GM19395 (cell line): ENCODE measurements at regions not wholly inside any gene's neighbourhood (a gene's known extent, or its start where the extent isn't known, plus 50 kb on each side); places are given as distances from the start of the nearest gene placed in this dataset.

ENCODE experiments used
- ATAC-seq: cut with Tn5 transposase; IDR thresholded peaks from one replicate; pipeline ENCODE4 v1.9.1; 2021; ENCODE audit warnings: mild to moderate bottlenecking, moderate library complexity; ENCODE audit not compliant: unreplicated experiment

DNA sequence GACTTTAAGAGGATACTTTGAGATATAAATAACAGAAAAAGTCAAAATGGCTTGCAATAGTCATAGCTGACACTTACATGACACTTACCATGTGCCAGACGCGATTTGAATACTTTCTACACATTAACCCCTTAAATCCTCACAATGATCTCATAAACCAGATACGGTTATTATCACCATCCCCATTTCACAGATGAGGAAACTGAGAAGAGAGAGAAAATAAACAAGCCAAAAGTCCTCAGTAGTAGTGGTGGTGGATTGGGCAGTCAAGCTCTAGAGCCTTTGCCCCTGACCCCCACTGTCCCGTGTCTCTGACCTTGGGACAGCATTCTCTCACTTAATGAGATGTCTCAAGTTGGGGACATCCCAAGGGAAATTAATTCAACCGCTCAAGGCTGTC is 105.2 kb upstream of the TAF1B start:
- ATAC-seq, result no peak

DNA sequence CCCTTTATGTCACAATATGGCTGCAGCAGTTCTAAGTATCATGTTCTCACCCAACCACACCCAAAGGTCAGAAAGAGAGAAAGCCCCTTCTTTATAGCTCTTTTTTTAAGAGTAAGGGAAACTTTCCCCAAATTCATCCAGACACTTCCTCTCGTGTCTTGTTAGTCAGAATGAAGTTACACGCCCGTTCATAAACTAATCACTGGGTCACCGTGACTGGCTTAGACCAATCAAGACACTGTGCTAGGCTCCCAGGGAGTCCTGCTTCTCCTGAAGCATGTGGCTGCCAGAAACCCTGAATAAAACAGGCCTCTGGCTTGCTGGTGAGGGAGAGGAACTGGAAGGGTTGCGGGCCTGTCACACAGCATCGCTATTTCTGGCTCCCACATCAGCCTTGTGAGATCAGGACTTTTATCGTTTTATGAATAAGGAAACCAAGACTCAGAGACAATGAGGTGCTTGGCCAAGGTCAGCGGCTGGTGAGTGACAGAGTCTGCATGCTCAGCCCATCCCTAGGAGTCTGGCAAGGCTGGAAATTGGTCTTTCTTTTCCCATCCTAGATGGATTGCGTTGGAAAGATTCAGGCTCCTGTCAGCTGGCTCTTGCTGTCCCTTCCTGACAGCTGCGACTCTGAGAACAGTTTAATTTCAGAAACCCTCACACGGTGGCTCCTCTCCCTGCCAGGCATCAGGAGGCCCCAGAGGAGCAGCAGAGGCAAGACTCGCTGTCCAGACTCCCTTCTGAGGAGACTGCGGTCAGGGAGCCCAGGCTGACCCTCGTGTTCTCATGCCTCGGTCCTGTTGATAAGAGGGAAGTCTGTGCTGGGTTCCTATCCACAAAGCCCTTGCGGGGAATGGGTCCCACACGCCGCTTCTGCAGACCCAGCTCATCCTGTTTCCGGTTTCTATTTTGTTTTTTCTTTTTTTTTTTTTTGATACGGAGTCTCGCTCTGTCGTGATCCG is 104.5 kb upstream of the TAF1B start:
- no peak for ATAC-seq

DNA sequence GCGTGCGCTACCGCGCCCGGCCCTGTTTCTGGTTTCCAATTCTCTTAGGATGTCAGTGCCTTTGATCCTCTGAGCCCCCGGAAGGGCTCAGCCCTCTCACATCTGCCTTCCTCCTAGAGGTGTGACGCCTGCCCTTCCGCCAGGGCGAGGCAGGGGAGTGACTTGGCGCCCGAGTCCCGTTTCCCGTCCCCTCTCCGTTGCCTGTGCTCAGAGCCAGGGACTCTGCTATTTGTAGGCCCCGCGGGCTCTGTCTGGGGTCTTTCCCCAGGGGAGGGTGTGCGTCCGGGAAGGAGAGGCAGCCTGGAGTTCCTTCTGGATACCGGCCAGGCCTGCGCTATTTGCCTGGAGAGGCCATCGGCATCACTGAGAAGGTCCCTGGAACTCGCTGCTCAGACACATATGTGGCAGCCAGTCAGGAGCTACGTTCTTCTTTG is 103.7 kb upstream of the TAF1B start:
- ATAC-seq, result no peak

DNA sequence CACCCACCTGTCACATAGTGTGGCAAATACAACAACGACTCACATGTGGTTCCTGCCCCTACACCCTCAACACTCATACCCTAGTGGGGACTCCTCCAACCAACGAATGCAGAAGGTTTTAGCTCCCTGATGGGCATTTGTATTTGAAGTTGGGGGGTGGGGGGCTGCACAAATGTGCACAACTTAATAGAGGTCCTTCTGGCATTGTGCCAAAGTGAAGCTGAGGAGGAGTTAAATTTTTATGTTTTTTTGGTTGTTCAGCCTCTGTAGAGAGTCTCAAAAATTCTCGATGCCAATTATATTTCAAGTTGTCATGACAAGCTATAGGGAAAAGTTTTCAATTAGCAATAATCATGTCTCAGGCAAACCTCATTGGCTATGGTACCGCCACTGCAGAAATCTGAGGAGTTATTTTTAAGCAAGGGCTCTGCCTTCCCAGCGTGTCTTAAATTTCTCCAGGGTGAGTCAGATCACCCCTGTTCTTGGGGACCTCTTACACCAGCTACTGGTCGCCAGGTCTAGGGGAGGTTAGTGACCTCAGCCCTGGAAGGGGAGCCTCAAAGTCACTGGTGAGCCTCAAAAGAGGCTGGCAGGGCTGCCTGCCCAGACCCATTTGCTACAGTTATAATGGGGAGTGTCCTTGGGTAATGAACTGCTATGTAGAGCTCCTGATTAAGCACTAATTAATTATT is 102.7 kb upstream of the TAF1B start:
- no peak for ATAC-seq

DNA sequence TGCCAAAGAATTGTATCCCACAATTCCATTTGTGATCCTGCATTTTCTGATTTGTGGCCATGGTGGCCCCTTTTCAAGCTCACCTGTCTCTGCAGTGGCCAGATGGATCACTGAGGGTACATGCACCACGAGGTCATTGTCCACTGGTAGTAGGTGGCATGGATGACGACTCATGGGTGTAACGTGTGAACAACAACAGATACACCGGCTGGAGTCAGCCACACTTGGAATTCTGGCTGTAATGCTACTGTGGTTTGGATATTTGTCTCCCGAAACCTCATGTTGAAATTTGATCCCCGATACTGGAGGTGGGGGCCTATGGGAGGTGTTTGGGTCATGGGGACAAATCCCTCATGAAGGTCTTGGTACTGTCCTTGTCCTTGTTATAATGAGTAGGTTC is 102.2 kb upstream of the TAF1B start:
- ATAC-seq, result no peak

DNA sequence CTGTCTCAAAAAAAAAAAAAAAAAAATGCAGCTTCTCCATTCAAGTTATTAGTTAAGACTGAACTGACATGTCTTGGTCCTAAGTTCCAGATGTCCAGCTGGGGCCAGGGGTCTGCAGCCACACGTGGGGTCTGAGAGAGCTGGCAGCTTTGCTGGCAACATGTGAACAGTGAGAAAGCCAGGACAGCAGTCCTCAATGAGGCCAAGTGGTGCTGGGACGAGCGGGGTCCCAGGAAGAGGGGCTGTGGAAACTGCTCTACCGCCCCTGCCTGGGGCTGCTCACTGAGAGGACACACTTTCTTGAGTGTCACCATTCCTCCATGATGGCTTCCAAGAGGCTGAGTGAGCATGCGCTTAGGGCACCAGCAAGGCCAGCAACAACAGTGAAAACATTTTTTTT is 100.7 kb upstream of the TAF1B start:
- no peak for ATAC-seq

DNA sequence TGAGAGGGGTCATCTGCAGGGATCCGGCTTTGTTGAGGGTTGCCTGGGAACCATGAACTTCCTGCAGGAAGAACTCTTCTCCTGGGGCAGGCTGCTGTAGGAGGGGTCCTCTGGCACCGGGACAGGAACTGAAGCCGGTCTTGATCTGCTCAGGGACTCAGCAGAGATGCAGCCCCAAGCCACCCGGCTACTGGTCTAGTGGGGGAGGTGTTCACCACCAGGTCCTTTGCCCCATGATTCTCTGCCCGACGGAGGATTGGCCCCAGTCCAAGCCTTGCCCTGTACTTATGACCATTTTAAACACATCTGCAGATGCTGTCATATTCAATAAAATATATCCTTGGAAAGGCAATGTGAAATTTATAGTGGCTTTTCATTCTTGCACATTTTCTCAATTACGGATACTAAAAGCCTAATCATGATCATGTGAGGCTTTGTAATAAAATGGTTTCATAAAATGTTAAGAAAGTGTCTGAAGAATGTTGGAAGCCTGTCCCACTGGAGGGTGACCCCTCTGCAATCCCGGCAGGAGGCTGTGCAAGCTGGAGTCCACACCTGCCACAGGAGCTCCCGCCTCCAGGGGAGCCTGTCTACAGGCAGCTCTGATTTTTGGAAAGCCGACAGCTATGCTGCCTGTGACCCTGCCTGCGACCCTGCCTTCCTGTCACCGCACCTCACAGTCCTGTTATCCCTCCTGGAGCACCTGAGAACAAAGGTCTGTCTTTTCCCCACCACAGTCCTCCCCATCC is 98.8 kb upstream of the TAF1B start:
- ATAC-seq, result no peak

DNA sequence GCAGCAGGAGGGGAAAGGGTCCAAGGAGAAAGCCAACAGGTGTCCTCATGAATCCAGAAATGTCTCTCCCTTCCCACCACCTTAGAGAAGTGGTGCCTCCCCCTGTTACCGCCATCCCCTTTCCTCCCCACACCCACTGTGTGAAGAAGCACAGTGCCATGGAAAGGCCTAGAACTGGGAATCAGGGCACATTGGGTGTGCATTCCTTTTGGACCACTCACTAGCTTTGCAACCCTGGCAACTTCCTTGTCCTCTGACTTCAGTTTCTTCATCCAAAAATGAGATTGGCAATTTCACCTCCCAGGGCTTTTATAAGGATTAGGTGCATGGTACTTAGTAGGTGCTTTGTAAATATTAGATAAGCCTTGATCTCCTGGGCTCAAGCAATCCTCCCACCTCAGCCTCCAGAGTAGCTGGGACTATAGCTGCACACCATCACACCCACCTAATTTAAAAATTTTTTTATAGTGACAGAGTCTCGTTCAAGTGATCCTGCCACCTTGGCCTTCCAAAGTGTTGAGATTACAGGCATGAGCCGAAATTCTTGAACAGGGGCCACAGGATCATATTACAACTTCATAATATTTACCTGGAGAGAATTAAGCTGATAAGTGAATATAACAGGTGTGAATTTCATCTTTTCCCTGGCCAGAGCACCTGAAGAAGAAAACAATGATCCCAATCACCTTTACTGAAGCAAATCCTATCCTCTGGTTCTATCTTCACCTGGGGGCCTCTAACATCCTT is 97.9 kb upstream of the TAF1B start:
- ATAC-seq, result no peak

DNA sequence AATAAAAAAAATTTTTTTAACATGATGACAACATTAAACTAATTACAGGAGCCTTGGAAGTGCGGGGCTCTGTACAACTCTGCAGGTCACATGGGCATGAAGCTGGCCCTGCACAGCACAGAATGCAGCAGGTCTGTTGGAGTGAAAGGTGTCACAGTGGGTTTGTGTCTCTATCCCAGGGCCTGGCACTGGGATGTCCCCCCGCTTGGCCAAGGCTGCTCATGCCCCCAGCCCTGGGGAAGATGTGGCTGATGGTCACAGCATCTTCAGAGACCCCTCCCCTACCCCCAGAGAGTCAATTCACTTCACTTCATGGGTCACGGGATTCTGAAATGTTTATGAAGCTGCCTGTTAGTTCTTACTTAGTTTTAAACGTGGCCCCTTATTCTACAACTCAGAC is 95.9 kb upstream of the TAF1B start:
- ATAC-seq, result no peak

DNA sequence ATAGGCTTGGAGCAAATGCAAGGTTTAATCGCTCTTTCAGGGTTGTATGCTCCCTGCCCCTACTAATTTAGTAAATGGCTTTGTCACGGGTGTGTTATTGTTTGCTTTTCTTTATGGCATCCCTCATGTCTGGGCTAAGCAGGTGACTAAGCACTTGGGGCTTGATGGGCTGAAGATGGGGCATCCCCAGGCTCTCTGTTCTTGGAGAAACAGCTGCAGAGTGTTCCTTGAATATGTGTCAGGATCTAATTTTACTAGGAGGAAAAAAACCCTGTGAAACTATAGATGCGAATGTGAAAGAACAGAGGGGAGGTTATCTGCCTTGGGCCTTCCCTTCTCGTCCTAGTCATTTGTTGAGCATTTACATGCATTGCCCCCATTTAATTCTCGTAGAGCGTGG is 94.7 kb upstream of the TAF1B start:
- ATAC-seq, result no peak

DNA sequence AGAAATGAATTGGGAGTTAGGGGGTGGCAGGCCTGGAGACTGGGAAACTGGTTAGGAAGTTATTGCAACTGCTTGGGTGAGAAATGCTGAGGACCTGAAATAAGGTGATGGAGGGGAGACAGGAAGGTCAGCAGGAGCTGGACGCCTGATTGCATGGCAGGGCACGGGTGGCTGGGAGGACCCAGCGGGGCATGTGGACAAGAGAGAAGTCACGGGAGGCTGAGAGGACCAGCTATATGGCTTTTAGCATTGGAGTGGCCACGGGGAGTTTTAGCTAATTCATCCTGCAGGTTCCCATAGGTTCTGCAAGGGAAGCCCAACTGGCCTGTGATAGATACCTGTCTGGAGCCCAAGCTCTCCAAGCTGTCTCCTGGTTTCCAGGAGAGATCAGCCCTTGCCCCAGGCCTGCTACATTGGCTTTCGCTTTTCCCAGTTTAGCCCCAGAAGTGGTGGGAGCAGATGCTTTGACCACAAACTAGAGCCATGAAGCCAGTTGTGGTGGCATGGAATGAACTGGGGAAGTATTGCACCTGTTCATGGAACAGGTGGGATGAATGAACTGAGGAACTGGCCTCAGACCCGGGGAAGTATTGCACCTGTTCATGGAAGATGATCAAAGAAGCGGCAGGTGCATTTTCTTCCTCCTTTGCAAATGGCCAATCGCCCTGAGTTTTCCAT is 93.6 kb upstream of the TAF1B start:
- ATAC-seq, result no peak

DNA sequence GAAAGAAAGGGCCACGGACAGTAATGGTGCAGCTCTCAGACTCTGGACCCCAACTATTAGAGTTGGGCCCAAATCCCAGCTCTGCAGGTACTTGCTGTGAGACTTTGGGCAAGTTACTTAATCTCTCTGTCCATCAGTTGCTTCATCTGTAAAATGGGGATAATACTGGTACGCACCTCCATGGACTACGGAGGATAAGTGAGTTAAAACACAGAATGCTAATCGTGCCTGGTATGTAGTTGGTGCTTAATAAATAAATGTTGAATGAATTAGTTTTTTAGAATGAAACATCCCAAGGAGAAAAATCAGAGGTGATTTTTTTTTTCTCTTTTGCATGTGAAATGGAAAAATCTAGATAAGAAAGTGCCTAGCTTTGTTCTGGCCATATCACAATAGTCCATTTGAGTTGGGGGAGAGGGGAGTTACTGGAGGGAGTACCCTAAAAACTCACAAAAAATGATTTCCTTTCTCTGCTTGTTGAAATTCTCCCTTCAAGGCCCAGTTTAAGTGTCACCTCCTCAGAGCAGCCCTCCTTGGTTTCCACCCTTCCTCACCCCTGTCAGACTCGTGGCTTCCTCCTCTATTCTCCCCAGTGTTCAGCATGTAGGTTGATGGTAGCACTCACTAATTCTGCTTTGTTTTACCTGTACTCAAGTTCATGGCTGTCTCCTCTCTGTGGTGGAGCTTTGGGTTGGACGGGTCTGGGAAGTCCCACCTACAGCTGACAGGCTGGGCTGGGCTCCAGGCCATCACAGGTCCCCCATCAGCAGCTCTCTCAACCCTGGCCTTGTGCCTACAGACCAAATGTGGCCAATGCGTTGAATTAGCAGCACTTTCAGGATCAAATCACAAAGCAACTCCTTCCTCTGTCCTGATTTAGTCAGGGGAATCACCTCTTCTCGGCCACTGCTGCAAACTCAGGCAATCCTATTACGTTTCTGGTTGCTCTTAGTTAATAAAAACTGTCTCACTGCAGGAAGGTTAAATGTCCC is 92.8 kb upstream of the TAF1B start:
- ATAC-seq, result no peak

DNA sequence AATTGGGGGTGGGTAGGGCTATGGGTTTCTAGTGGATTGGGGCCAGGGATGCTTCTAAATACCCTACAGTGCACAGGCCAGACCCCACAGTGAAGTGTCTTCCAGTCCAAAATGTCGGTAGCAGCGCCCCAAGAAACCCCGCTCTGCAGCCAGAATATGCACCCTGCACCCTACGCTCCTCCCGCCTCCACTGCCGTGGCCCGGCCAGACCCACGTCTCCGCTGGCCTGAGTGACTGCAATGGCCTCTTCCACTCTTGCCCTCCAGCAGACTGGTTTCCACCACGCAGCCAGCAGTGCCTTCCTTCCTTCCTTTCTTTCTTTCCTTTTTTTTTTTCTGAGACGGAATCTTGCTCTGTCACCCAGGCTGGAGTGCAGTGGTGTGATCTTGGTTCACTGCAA is 91.4 kb upstream of the TAF1B start:
- ATAC-seq, result no peak

DNA sequence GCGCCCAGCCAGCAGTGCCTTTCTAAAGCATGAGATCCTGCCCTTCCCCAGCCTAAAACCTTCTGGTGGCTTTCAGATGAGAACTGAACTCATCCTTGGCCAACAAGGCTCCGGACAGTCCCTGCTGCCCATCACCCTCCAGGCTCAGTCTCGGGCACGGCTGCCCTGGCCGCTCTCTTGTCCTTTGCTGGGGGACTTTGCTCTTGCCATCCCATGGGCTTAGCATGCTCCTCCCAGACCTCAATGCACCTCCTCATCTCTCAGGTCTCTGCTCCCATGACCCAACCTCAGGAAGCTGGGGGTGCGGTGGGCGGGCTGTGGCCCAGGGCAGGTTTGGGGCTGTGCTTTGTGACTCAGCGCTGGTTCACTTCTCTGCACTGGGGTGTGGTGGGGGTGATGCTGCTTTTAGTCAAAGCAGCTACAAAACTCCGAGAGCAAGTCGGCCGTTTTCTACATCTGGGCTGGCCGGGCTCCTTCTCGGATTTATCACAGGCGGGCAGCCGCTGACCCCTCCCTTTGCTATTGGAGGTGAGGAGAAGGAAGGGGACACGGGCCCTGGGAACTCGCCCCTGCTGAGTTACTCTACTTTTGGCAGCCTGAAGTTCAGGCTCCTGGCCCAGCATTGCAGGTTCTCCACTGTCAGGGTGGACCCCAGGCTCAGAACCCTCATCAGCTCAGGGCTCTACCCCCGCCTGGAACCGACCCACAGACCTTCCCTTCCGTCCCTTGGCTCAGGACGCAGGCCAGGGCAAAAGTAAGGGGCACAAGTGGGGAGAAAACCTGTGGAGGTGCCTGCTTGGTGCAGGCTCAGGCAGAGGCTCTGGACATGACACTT is 90.6 kb upstream of the TAF1B start:
- ATAC-seq, result peak; percentile 3

DNA sequence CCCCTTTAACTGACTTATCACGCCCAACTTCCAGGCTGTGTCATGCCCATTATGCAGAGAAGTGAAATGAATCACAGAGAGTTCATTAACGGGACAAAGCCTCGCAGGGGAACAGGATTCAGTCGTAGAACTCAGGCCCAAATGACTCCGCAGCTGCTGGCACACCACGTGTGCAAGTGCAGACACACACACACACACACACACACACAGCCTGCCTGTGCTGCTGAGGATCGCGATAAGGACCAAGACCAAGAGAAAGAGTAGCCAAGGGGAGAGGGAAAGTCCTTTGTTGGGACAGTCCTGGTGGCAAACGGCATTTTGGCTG is 90.0 kb upstream of the TAF1B start:
- ATAC-seq, result peak; percentile 72

DNA sequence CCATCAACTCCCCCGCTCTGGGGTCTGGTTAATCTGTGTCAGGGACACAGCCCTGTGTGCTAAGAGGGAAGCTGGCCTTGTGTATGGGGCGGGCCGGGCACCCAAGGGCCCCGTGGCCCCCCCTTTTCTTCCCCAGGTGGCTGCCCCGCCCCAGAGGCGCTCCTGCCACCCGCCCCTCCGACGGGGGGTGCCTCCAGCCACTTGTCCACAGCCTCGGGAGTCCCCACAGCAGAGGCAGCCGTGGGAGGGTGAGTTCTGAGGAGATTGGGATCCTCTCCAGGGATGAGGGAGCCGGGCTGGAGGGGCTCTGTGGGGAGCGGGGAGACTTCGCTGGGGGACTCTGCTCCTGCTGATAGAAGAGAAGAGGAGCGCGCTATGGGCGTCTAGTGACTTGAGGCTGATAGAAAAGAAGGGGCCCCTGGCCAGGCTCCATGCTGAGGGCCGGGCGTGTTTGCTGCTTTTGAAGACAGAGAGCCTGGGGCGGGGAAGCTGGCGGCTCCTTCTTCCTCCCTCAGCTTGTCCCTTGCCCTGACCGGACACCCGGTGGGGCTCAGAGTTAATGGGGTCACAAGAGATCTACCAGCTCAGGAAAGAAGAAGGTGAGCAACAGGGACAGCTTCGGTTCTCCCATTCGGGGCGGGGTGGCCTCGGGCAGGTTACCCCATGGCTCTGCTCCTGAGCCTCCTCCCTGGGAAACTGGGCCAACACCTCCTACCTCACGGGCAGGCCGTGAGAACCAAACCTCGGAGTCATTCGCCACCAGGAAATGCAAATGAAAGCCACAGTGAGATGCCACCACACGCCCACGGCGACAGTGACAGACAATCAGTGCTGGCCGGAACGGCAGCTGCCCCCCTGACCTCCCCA is 89.4 kb upstream of the TAF1B start:
- ATAC-seq, result no peak

DNA sequence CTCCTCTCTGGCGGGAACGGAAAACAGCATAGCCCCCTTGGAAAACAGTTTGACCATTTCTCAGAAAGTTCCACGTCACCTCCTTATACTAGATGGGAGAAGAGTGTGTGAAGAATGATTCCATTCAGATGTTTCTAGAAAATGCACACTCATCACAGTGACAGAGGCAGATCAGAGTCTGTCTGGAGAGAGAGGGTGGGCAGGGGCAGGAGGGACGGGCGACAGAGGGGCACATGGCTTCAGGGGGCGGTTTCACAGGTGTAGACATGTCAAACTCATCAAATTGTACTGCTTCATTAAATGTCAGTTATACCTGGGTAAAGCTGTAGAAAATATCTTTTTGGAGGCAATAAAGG is 88.8 kb upstream of the TAF1B start:
- no peak for ATAC-seq

DNA sequence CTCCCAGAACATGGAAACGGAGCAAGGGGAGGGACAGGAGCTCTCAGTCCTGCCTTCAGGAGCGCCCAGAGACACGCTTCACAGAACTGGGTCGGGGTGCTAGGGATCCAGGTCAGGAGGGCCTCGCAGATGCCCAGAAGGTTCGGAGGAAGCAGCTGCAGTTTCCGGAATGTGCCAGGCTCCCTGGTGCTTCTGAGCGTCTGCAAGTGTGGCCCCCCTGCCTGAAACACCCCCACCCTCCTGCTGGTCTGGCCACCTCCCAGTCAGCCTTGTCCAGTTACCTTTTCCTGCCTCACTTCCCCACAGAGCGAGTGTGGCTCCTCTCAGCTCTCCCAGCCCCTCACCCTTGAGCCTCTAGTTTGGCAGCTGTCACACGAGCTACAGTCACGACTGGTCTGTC is 88.3 kb upstream of the TAF1B start:
- no peak for ATAC-seq
